HUES6 (cell line): ENCODE measurements at regions not wholly inside any gene's neighbourhood (a gene's known extent, or its start where the extent isn't known, plus 50 kb on each side); places are given as distances from the start of the nearest gene placed in this dataset.

Experiments used
- H3K27ac ChIP-seq: 2 replicates; pipeline ENCODE4 v1.7.0; 2013; ENCODE audit warnings: low read depth, mild to moderate bottlenecking, low read length, inconsistent platforms
- H3K27me3 ChIP-seq: 2 replicates; pipeline ENCODE4 v1.6.1; 2013; ENCODE audit warnings: low read length; ENCODE audit not compliant: control insufficient read depth, insufficient read depth
- H3K36me3 ChIP-seq: 2 replicates; pipeline ENCODE4 v1.6.1; 2013; ENCODE audit warnings: low read length; ENCODE audit not compliant: control insufficient read depth, insufficient read depth
- H3K4me1 ChIP-seq: 2 replicates; pipeline ENCODE4 v1.6.1; 2013; ENCODE audit warnings: low read length; ENCODE audit not compliant: control insufficient read depth, insufficient read depth
- H3K4me3 ChIP-seq: 2 replicates; pipeline ENCODE4 v1.5.1; 2013; ENCODE audit warnings: low read depth, low read length
- H3K9ac ChIP-seq: one replicate; pipeline ENCODE4 v1.6.1; 2013; ENCODE audit warnings: mild to moderate bottlenecking, low read length
- H3K9me3 ChIP-seq: 2 replicates; pipeline ENCODE4 v1.6.1; 2013; ENCODE audit warnings: low read depth, low read length; ENCODE audit not compliant: control insufficient read depth, insufficient read depth

GRCh38 chr2:151007365-151007764, 254.3 kb downstream of the RBM43 start:
- Histone ChIP-seq H3K27ac (no peak overlapping the region), H3K9ac (no peak overlapping the region), H3K36me3 (no peaks in the 10 kb centered on the region), H3K4me3 (no peak overlapping the region), H3K27me3 (no peaks in the 10 kb centered on the region), H3K9me3 (no peaks in the 10 kb centered on the region), H3K4me1 (no peaks in the 10 kb centered on the region)

- no peak overlapping the region for H3K4me3 ChIP-seq
- no peak overlapping the region for H3K9ac ChIP-seq
- no peaks in the 10 kb centered on the region for H3K9me3 ChIP-seq
- H3K4me1 ChIP-seq, result no peaks in the 10 kb centered on the region
- no peaks in the 10 kb centered on the region for H3K36me3 ChIP-seq
- no peak overlapping the region for H3K27ac ChIP-seq
- H3K27me3 ChIP-seq, result no peaks in the 10 kb centered on the region
Measured at GRCh38 chr2:151002959-151003600, 258.6 kb downstream of the RBM43 start.

GRCh38 chr2:150997702-150998440, 263.8 kb downstream of the RBM43 start:
- H3K4me1 ChIP-seq, result no peaks in the 10 kb centered on the region

GRCh38 chr2:150997066-150997465, 264.6 kb downstream of the RBM43 start:
- H3K9me3 ChIP-seq, result peaks cover 2% of the 10 kb centered on the region; the same call in 1 of the 2 replicates
- H3K9ac ChIP-seq, result no peak overlapping the region
- H3K27me3 ChIP-seq, result no peaks in the 10 kb centered on the region
- H3K27ac ChIP-seq, result no peak overlapping the region
- no peaks in the 10 kb centered on the region for H3K36me3 ChIP-seq
- no peaks in the 10 kb centered on the region for H3K4me1 ChIP-seq
- no peak overlapping the region for H3K4me3 ChIP-seq

More at GRCh38 chr2:150997702-150998440, 263.8 kb downstream of the RBM43 start:
- Histone ChIP-seq H3K27ac (no peak overlapping the region), H3K27me3 (no peaks in the 10 kb centered on the region), H3K36me3 (no peaks in the 10 kb centered on the region), H3K4me3 (no peak overlapping the region), H3K9me3 (0 out of 2 replicates have a peak, but pooled peaks cover 2% of the 10 kb centered on the region), H3K9ac (no peak overlapping the region)

- Histone ChIP-seq H3K27ac (no peak overlapping the region), H3K4me3 (no peak overlapping the region), H3K9me3 (peaks cover 12% of the 10 kb centered on the region), H3K27me3 (no peaks in the 10 kb centered on the region), H3K9ac (no peak overlapping the region), H3K4me1 (no peaks in the 10 kb centered on the region), H3K36me3 (no peaks in the 10 kb centered on the region)
Measured at GRCh38 chr2:150994076-150994475, 267.6 kb downstream of the RBM43 start.

- H3K27ac ChIP-seq, result no peak overlapping the region
- no peak overlapping the region for H3K9ac ChIP-seq
- no peaks in the 10 kb centered on the region for H3K27me3 ChIP-seq
- no peak overlapping the region for H3K4me3 ChIP-seq
- no peaks in the 10 kb centered on the region for H3K4me1 ChIP-seq
- peaks cover 12% of the 10 kb centered on the region for H3K9me3 ChIP-seq
- no peaks in the 10 kb centered on the region for H3K36me3 ChIP-seq
Measured at GRCh38 chr2:150989969-150990368, 271.7 kb downstream of the RBM43 start.

GRCh38 chr2:150985741-150986140, 275.9 kb downstream of the RBM43 start:
- H3K9ac ChIP-seq, result no peak overlapping the region
- H3K27ac ChIP-seq, result no peak overlapping the region
- H3K36me3 ChIP-seq, result no peaks in the 10 kb centered on the region
- no peaks in the 10 kb centered on the region for H3K27me3 ChIP-seq
- no peak overlapping the region for H3K4me3 ChIP-seq
- H3K4me1 ChIP-seq, result peaks cover 21% of the 10 kb centered on the region
- H3K9me3 ChIP-seq, result peaks cover 7% of the 10 kb centered on the region

- no peaks in the 10 kb centered on the region for H3K36me3 ChIP-seq
- no peaks in the 10 kb centered on the region for H3K27me3 ChIP-seq
- H3K4me1 ChIP-seq, result peaks cover 22% of the 10 kb centered on the region
- no peak overlapping the region for H3K9ac ChIP-seq
- no peak overlapping the region for H3K4me3 ChIP-seq
- no peaks in the 10 kb centered on the region for H3K9me3 ChIP-seq
- H3K27ac ChIP-seq, result no peak overlapping the region
Measured at GRCh38 chr2:150983314-150983897, 278.3 kb downstream of the RBM43 start.

GRCh38 chr2:150981826-150982225, 279.8 kb downstream of the RBM43 start:
- no peak overlapping the region for H3K9ac ChIP-seq
- no peaks in the 10 kb centered on the region for H3K9me3 ChIP-seq
- peaks cover 24% of the 10 kb centered on the region for H3K4me1 ChIP-seq
- no peaks in the 10 kb centered on the region for H3K27me3 ChIP-seq
- H3K27ac ChIP-seq, result no peak overlapping the region
- no peak overlapping the region for H3K4me3 ChIP-seq
- no peaks in the 10 kb centered on the region for H3K36me3 ChIP-seq

GRCh38 chr2:150978053-150978452, 283.6 kb downstream of the RBM43 start:
- Histone ChIP-seq H3K36me3 (no peaks in the 10 kb centered on the region), H3K27ac (0 out of 2 replicates have a peak overlapping the region, but pooled peaks have one; percentile 31), H3K9ac (no peak overlapping the region), H3K4me3 (no peak overlapping the region), H3K9me3 (no peaks in the 10 kb centered on the region), H3K27me3 (no peaks in the 10 kb centered on the region), H3K4me1 (peaks cover 15% of the 10 kb centered on the region)

GRCh38 chr2:150977296-150977695, 284.4 kb downstream of the RBM43 start:
- Histone ChIP-seq H3K4me1 (peaks cover 13% of the 10 kb centered on the region; the same call in 1 of the 2 replicates), H3K9ac (no peak overlapping the region), H3K27ac (no peak overlapping the region), H3K4me3 (no peak overlapping the region), H3K36me3 (no peaks in the 10 kb centered on the region), H3K9me3 (no peaks in the 10 kb centered on the region), H3K27me3 (no peaks in the 10 kb centered on the region)
